ENCODE measurements at regions not wholly inside any gene's neighbourhood (a gene's known extent, or its start where the extent isn't known, plus 50 kb on each side); places are given as distances from the start of the nearest gene placed in this dataset.
"Not testable (repeated sequence)": the region's sequence is repeated elsewhere in the genome, so short reads cannot be mapped to it uniquely, and the experiment has no call there.

- DNase-seq (ENCODE audit: low read depth in 4 of 4, low spot score in 3 of 4): no peak
Observed at GRCh38 chr12:5305425-5305824, 126.5 kb upstream of the NTF3 start.

- DNase-seq (ENCODE audit: low read depth in 4 of 4, low spot score in 3 of 4): no peak
Observed at GRCh38 chr12:5305886-5306545, 125.9 kb upstream of the NTF3 start.

- no peak for DNase-seq (ENCODE audit: low read depth in 4 of 4, low spot score in 3 of 4)
Observed at GRCh38 chr12:5307065-5307464, 124.8 kb upstream of the NTF3 start.

GRCh38 chr12:5308216-5308615 is 123.7 kb upstream of the NTF3 start:
- DNase-seq (ENCODE audit: low read depth in 4 of 4, low spot score in 3 of 4): no peak

- DNase-seq (ENCODE audit: low read depth in 4 of 4, low spot score in 3 of 4): no peak
Observed at GRCh38 chr12:5308996-5309395, 122.9 kb upstream of the NTF3 start.

GRCh38 chr12:5309654-5310053 is 122.3 kb upstream of the NTF3 start:
- DNase-seq (ENCODE audit: low read depth in 4 of 4, low spot score in 3 of 4): no peak

- no peak for DNase-seq (ENCODE audit: low read depth in 4 of 4, low spot score in 3 of 4)
Observed at GRCh38 chr12:5310151-5310550, 121.8 kb upstream of the NTF3 start.

GRCh38 chr12:5317556-5317955 is 114.4 kb upstream of the NTF3 start:
- no peak for DNase-seq (ENCODE audit: low read depth in 4 of 4, low spot score in 3 of 4)

GRCh38 chr12:5318874-5319273 is 113.0 kb upstream of the NTF3 start:
- no peak for DNase-seq (ENCODE audit: low read depth in 4 of 4, low spot score in 3 of 4)

- DNase-seq (ENCODE audit: low read depth in 4 of 4, low spot score in 3 of 4): no peak
Observed at GRCh38 chr12:5328669-5329517, 103.0 kb upstream of the NTF3 start.

- DNase-seq (ENCODE audit: low read depth in 4 of 4, low spot score in 3 of 4): no peak
Observed at GRCh38 chr12:5332551-5332950, 99.4 kb upstream of the NTF3 start.

- DNase-seq (ENCODE audit: low read depth in 4 of 4, low spot score in 3 of 4): no peak
Observed at GRCh38 chr12:5333096-5333495, 98.8 kb upstream of the NTF3 start.

GRCh38 chr12:5335069-5335468 is 96.8 kb upstream of the NTF3 start:
- no peak for DNase-seq (ENCODE audit: low read depth in 4 of 4, low spot score in 3 of 4)

- not testable (repeated sequence) for DNase-seq (ENCODE audit: low read depth in 4 of 4, low spot score in 3 of 4)
Observed at GRCh38 chr12:5341086-5341485, 90.8 kb upstream of the NTF3 start.

GRCh38 chr12:5343711-5344110 is 88.2 kb upstream of the NTF3 start:
- DNase-seq (ENCODE audit: low read depth in 4 of 4, low spot score in 3 of 4): no peak

GRCh38 chr12:5344131-5344530 is 87.8 kb upstream of the NTF3 start:
- DNase-seq (ENCODE audit: low read depth in 4 of 4, low spot score in 3 of 4): no peak

- no peak for DNase-seq (ENCODE audit: low read depth in 4 of 4, low spot score in 3 of 4)
Observed at GRCh38 chr12:5345534-5345933, 86.4 kb upstream of the NTF3 start.

- DNase-seq (ENCODE audit: low read depth in 4 of 4, low spot score in 3 of 4): no peak
Observed at GRCh38 chr12:5348057-5348456, 83.9 kb upstream of the NTF3 start.

GRCh38 chr12:5348491-5348890 is 83.4 kb upstream of the NTF3 start:
- DNase-seq (ENCODE audit: low read depth in 4 of 4, low spot score in 3 of 4): no peak

GRCh38 chr12:5364036-5364770 is 67.7 kb upstream of the NTF3 start:
- no peak for DNase-seq (ENCODE audit: low read depth in 4 of 4, low spot score in 3 of 4)

GRCh38 chr12:5369298-5369697 is 62.6 kb upstream of the NTF3 start:
- DNase-seq (ENCODE audit: low read depth in 4 of 4, low spot score in 3 of 4): no peak

- DNase-seq (ENCODE audit: low read depth in 4 of 4, low spot score in 3 of 4): no peak
Observed at GRCh38 chr12:5371631-5372030, 60.3 kb upstream of the NTF3 start.

Measured in left renal pelvis (tissue), 4 donors.